CD4-positive, alpha-beta T cell treated with Interleukin-2 at 100 ng/mL for 4 hours (primary cell): ENCODE measurements at regions not wholly inside any gene's neighbourhood (a gene's known extent, or its start where the extent isn't known, plus 50 kb on each side); places are given as distances from the start of the nearest gene placed in this dataset.

Experiments used
- DNase-seq: peaks from one replicate; pipeline ENCODE4 v3.0.0-alpha.2; 2020; ENCODE audit warnings: low spot score

DNA sequence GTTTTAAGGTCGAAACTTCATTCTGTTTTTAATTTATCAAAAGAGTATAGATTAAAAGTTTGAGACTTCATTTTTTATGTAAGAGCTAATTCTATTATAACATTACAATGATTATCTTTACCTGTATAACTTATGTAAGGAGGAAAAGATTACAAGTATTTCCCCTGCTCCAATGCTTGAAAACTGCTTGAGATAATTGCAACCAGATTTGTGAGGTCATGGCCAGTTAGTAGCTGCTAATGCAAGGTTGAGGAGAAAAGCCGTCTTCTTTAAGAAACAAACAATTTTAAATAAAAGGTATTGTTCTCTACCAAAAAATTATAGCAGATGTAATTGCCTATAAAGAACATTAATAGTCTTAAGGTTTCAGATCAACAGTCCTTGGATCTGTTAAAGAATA, 208.3 kb upstream of the UBE2E2 start:
- no peak for DNase-seq

DNA sequence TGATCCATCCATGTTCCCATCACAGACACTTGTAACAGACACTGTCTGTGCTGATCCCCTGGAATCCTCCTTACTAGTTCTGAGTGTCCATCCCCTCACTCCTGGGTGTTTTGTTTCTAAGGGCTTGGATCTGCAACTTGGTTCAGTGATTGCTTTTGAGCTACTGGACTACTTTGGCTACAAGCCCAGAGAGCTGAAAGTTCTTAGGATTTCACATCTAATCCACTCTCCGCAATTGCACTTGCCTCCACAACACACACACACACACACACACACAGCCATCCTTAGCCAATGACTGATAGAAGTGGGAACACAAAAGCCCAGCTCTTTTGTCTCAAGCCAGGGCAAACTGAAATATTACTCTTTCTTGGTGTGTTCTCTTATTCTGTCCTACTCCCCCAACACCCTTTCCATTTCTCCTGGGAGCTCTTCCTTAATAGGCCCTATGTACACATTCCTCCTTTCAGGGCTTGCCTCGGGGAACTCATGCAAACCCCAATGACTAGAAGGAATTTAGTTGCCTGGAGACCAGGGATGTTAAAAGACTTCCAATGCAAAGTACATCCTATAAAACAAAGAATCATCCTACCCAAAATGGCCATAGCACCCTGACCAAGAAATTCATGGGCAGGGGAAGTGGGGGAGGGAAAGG, 206.1 kb upstream of the UBE2E2 start:
- DNase-seq, result no peak

DNA sequence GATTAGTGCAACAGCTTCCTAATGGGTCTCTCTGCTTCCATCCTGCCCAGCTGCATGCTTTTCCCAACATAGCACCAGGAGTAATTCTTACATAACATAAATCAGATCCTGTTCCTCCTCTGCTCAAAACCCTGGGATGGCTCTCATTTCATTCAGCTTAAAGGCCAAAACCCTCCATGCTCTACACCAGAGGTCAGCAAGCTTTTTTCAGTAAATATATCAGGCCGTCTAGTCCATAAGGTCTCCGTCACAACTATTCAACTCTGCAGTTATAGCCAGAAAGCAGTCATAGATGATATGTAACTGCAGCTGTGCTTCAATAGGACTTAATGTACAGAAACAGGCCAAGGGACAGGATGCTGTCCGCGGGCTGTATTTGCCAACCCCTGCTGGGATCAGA, 202.8 kb upstream of the UBE2E2 start:
- no peak for DNase-seq

DNA sequence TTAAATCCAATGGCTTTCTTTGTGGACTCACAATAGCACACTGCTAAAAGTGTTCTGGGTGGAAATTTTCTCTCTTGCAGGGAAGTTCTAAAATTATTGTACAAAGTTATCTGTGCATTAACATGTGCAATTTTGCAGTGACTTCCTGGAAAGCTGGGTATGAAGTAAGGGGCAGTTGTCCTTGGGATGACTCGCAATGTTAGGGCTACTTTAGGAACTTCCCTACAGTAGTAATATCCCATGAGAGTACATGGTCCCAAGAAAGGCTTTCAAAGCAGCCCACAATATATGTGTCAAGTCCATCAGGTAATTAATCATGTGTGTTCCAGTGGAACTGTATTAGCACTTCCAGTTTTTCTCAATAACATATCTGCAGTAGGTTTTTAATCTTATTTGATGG, 201.0 kb upstream of the UBE2E2 start:
- no peak for DNase-seq

DNA sequence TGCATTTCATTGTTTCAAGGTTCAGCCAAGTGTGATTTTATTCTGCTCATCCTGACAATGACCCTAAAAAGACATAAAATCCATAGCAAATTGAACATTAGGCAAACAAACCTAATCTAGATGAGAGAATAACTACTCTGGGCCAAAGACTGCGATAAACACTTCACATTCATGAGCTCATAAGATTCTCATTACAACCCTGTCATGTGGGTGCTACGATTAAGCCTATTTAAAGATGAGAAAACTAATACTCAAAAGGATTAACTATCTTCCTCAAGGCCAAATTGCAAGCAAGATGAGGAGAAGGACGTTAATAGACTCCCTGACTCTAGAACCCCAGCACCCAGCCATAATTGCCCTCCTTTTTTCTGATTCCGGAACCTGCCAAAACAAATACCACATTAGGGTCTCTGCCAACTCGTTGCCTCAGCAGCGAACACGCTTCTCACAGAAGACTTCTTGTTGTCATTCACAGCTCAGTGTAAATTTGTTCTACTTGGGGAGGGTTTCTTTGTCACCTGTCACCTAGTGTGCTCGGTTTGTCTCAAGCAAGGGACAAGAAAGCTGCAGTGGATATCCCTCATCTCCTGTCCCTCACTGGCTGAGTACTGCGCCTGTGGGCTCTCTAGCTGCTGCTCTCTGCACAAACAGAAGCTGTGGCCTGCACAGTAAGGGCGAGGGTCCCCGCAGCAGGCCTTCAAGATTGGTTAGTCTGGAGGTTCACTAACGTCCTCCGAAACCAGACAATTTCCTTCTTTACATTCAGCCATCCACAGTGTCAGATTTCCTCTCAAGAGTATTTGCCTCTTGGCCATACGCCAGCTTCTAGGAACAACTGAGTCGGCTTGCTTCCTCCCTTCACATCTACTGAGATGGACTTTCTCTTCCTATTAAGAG, 200.0 kb upstream of the UBE2E2 start:
- DNase-seq, result no peak

DNA sequence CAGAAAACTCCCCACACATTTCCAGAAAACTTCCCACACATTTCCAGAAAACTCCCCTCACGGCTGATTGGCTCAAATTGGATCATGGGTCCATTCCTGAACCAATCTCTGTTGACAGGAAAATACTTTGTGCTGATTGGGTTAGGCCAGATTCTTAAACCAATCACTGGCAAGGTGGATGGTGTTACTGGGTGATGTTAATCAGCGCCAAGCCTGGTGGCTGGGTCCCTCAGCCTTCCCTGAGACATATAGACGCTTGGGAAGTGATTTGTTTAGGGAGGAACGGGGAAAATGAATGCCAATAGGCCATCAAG, 199.4 kb upstream of the UBE2E2 start:
- DNase-seq, result no peak

DNA sequence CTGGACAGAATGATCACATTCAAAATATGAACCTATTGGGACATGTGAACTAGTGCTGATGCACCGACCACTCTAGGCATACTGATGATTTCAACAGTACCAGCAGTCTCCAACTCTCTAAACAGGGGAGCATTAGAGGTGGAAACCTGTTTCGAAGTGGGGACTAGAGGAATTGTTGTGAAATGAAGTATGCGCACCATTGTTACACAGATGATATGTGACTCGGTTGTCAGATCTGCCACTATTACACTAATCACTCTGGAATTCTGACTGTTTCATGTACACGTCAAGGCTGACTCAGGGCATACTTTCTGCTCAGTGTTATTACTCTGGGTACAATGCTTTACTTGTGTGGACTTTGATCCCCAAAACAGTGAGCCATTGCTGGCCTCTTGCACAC, 198.2 kb upstream of the UBE2E2 start:
- DNase-seq, result no peak

DNA sequence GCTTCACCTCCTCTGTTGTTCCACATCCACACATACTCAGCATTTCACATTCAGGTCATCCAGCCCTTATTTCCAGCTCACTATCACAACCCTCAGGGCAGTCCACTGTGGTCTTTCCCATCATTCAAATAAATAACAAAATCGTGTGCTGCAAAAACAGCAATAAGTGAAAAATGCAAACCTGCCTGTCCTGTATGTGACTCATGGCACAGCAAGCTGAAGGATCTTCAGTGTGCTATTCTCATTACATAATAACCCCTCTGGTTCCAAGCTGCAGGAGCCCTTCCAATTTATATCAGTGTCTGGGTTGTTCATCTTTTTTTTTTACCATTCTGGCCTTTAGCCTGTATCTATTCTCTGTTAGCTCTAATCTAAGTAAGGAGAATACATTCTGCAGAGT, 185.3 kb upstream of the UBE2E2 start:
- DNase-seq, result no peak

DNA sequence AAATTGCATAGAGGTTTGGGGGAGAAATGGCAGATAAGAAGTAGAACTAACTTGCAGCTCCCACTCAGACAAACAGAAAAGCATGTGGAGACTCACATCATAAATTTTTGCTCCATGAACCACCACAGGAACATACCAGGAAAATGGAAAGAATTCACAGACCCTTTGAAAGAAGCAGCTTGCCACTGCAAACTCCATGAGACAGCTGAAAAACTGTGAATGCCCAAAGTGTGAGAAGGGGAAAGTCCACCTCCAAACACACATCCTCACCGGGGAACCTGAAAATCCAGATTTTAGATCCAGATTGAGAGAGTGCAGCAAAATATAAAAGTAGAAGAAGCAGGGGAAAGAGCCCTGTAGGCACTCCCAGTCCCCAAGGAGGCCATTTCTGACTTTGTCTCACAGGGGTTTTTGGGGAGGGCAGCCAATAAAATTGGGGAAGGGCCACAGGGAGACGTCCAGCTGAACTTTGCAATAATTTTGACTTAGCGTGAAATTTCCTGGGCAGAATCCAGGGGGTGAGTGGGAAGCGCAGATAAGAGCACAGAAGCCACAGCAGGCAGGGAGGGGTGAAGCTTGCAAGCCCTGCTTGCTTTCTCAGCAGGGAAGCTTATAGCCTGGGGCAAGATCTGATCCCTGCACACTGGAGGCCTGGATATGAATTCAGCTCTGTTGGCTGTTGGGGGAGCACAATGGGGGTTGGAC, 183.4 kb upstream of the UBE2E2 start:
- no peak for DNase-seq

DNA sequence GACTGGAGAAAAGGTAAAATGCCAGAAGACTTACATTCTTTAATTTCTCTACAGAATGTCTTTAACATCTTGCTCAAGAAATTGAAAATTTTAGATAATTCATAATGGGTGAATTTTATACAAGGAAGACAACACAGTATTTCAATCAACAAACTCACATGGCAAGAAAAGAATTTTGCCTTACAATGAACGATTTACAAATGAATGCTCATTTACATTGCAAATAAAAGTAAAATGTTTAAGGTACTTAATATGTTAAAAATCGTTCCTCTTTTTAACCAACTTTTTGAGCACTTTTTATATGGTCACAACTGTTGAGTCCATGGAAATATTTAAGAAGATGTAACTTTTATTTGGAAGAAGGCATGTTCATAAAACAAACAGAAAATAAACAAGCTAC, 174.8 kb upstream of the UBE2E2 start:
- DNase-seq, result no peak

DNA sequence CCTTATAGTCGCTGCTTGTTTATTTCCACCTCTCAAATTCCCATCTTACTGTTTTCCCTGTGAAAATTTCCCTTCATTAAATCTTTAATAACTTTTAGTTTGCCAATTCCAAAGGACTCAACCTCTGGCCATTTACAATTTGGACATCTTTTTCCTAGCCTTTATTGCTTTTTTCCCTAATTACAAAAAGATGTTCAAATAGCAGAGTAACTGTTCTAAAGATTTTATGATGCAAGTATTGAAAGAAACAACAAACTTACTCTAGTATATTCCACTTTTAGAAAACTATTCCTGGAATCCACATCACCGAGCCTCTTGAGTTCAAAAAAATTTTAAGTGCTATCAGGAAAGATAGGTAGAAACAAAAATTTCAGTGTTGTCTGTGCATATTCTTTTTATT, 174.1 kb upstream of the UBE2E2 start:
- DNase-seq, result no peak

DNA sequence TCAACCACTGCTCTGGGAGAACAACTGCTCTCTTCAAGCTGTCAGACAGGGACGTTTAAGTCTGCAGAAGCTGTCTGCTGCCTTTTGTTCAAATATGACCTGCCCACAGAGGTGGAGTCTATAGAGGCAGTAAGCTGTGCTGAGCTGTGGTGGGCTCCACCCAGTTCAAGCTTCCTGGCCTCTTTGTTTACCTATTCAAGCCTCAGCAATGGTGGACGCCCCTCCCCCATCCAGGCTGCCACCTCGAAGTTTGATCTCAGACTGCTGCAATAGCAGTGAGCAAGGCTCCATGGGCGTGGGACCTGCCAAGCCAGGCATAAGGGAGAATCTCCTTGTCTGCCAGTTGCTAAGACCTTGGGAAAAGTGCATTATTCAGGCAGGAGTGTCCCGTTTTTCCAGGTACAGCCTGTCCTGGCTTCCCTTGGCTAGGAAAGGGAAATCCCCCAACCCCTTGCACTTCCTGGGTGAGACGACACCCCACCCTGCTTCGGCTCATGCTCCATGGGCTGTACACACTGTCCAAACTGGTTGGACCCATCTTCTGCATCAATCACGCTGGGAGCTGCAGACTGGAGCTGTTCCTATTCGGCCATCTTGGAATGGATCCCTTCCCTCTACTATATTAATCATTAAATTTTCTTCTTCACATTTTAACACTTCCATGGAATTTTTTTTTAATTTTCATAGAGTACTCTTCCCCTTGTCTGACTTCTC, 167.0 kb upstream of the UBE2E2 start:
- DNase-seq, result no peak

DNA sequence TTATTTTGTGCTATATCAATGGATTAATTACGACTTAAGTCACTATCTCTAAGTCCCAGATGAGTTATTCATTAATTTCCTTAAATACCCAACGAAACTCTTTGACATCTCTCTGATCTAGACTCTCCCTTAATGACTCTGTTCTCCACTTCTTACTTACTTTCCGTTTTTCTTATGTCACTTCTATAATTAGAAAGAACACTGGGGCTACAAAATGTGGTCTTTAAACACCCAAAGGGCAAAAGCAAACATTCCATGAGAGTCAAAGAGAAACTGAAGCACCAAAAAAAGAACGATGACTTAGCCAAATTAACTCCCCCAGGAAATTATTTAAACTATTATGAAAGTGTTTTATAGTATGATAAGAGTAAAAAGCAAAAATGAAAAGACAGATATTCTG, 166.4 kb upstream of the UBE2E2 start:
- DNase-seq, result no peak

DNA sequence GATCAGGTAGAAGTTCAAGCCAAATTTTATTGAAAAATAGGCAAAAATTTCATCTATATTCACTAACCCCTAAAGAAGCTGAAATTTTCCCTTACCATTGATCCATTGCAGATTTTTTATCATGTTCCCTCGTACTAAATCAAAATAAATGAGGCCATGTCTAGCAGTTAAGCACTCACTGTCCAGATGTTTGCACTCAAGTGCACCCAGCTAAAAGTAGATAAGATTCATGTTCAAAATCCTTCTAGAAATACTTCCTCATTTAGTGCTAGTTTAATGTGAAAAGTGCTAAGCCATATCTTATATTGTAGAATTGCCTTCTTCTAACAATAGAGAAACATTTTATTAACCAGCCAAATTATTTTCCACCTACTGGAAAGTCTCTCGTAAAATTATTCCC, 164.7 kb upstream of the UBE2E2 start:
- DNase-seq, result no peak

DNA sequence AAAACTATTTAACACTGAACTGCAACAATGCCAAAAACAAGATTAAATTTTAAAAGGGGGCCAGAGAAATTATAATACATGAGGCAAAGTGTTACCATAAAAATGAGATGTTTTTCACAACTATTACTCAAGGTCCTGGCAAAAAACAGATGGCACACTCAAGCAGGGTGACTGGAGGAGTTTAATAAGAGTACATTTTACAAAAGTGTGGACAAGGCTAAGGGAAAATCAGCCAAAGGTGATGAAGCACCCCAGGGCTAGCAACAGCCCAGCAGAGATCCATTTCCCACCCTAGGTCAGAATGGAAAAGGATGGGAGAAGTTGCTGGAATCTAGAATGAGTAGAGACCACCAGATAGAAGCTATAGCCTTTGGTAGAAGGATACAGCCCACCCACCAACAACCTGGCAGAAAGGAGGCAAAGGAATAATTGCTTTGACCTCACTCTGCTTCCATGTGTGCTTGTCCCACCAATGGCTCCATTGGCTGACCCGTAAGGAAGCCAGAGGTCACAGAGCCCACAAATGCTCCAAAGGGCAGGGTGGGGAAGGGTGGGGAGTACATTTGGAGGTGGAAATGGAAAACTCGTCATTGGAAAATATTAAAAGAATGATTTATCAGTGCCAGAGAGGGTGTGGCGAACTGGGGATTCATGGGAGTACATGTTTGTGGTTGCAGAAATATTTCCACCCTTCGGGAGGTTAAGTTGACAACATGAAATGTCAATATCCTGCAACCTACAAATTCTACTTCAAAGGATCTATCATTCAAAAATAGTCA, 161.0 kb upstream of the UBE2E2 start:
- no peak for DNase-seq

DNA sequence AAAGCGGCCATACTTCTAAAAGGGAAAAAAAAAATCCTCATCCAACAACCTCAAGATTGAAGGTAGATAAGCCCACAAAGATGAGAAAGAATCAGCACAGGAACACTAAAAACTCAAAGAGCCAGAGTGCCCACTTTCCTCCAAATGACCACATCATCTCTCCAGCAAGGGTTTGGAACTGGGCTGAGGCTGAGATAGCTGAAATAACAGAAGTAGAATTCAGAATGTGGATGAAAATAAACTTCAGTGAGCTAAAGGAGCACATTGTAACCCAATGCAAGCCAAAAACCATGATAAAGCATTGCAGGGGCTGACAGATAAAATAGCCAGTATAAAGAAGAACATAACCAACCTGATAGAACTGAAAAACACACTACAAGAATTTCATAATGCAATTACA, 158.7 kb upstream of the UBE2E2 start:
- DNase-seq, result no peak

DNA sequence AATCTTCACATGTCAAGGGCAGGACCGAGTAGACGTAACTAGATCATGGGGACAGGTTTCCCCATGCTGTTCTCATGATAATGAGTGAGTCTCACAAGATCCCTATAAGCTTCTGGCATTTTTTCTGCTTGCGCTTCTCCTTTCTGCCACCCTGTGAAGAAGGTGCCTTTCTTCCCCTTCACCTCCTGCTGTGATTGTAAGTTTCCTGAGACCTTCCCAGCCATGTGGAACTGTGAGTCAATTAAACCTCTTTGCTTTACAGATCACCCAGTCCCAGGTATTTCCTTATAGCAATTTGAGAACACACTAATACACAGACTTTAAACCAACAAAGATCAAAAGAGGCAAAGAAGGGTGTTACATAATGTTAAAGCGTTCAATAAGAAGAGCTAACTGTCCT, 156.6 kb upstream of the UBE2E2 start:
- DNase-seq, result no peak

DNA sequence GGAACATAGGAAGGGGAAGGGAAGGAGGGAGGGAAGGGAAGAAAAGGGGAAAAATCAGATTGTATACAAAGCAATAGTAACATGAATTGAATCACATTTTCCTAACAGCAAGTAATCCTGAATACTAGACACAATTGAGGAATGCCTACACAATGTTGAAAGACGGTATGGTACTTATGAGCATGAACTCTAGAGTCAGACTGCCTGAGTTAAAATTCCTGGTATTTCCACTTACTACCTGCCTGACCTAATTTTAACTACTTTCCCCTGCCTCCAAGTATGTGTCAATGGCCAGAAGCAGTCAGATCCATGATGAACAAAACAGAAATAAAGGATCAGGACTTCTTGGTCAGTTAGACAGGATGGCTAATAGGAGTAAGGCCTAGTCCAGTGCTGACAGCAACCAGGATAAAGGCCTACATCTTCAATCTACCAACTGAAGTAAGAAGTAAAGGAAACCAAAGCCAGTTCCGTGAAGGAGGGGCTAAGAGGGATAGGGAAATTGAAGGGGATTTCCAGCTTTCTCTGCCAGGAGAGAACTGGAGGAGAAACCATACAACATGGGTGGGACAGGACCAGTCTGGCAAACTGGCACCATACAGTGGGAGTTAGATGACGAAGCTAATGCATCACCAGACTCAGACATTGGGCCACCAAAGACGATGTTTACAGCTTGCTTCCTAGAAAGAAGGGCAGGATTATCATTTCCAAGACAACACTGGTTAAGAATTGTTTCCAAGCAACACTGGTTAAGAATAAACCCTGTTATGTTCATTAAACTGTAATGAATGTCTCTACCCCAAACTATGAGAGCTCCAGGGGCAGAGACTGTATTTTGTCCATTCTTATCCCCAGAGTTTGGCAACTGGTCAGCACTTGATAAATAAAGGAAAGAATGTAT, 151.6 kb upstream of the UBE2E2 start:
- no peak for DNase-seq

DNA sequence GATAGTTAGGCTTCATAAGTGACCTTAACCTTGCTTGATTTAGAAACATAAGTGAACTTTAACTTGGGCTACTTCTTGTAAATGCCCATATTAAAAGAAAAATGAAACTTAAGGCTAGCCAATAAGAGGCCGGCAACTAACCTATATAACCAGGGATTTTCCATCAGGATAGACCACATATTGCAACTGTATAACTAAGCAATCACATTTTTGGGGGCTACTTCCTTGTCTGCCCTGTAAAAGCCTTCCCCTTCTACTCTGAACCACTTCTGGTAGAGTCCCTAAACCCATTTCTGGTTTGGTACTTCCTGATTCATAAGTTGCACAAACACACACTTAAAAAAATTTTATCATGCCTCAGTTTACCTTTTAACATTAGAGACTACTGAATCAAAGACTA, 150.9 kb upstream of the UBE2E2 start:
- DNase-seq, result no peak

DNA sequence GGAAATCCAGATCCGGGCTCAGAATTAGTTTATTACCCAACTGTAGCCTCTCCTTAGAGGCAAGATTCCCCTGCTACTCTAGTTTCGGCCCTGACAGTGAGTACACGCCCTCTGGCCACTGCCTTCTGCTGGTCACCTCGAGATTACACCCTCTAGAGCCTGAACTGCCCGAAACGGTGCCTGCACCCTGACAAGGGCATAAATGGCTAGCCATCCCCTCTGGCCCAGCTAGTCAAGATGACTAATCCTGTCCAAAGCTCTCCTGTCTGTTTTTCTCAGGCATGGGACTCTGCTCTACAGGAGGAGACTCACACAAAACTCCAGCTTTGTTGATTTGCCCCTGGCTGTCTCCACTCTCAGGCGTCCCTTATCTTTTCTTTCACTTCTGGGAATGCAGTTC, 150.5 kb upstream of the UBE2E2 start:
- no peak for DNase-seq
